GM18868 (cell line): ENCODE measurements at regions not wholly inside any gene's neighbourhood (a gene's known extent, or its start where the extent isn't known, plus 50 kb on each side); places are given as distances from the start of the nearest gene placed in this dataset.

Experiments used
- ATAC-seq: cut with Tn5 transposase; IDR thresholded peaks from one replicate; pipeline ENCODE4 v1.9.1; 2021; ENCODE audit warnings: mild to moderate bottlenecking, moderate library complexity; ENCODE audit not compliant: unreplicated experiment

DNA sequence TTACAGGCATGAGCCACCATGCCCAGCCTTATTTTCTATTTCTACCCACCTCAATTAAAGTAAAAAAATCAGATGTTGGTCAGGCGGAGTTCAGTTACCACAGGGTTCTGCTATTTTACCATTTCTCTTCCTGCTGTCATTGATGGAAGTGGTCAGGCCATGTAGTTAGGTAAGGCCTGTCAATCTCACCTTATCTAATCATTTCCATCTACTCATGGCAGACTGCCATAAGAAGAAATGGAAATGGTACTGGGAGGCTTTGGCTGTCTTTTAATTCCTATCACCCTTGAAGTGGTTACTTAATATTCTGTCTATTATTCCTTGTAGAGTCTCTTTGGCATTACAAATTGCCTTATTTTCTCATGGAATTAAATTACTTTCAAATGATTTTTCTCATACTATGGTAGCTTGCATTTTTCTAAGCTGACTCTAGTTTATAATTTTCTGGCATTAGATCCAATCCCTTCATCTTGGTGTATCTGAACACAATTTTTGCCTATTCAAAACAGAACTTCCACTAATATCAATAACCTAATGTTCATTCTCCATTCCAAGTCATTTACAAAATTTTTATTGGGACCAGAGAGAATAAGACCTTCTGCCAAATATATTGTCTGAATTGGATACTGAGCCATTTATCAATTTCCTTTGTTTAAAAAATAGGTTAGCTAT lies 198.7 kb downstream of the DACT1 start:
- ATAC-seq = no peak

GRCh38 chr14:58839233-58839632 lies 201.5 kb downstream of the DACT1 start:
- no peak for ATAC-seq

- no peak for ATAC-seq
Observed at GRCh38 chr14:58844544-58844943, 206.8 kb downstream of the DACT1 start.

DNA sequence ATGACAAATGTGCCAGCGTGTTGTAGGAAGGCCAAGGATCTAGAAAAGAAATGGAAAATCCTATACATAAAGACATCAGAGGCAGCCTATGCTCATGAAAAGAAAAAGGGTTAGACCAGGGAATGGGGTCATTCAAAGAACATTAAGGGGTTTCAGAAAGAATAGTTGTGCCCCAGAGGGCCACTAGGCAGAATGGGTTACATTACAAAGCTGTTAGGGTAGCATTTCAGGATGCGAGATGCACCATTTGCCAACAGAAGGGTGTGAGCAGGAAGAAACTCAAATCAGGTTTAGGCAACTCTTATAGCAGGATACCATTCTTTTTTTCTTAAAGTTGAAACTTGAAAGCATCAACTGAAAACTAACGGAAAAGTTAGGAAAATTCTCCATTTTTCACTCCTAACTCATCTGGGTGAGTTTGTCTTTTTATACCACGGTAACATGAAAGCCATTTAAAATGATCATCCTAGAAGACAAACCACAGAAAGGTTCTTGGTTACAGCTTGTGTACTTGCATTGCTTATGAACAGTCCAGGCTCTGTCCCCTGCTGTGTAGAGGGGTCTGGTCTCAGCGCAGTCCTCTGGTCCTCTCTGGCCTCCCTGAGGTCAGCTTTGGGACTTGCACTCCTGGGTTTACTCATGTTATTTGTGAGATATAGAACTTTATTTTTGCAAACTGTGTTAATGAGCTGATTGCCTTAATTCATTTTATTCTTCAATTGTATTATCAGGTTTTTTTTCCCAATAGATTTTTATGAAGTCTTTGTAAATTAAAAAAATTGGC lies 209.1 kb downstream of the DACT1 start:
- no peak for ATAC-seq

GRCh38 chr14:58848365-58848764 lies 210.6 kb downstream of the DACT1 start:
- no peak for ATAC-seq

GRCh38 chr14:58849601-58850000 lies 211.8 kb downstream of the DACT1 start:
- no peak for ATAC-seq

GRCh38 chr14:58850011-58850410 lies 212.2 kb downstream of the DACT1 start:
- ATAC-seq = no peak

- no peak for ATAC-seq
Observed at GRCh38 chr14:58861586-58861985, 223.8 kb downstream of the DACT1 start.

DNA sequence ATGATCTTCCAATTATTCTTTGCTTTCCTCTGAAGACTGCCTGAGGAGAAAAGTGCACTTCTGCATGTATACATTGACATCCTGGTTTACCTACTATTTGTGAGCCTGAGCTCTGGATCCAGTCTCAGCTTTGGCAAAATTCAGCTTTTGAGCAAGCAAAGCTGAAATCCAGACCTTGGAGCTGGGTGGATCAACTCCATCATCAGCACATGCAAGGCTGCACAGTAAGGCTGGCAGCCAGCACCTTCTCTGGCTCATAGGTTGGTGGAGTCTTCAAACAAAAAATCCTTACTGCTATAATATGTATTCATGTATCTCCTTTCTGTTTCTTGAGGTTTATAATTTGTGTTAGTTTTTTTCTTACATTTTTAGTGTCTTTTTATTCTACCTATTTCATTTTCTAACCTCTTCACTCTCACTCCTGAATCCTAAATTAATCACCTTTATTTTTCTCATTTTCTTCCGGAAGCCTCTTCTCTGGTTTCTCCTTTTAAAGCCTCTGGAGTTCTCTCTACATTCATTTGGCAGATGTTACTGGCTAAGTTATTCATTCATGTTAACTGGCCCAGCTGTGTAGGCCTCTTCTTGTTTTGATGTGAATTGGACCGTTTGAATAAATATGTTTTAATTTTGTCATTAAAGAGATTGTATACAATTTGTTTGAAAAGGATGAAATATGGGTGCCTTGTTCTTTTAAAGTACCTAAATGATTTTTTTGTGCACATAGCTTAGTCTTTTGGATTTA lies 224.8 kb downstream of the DACT1 start:
- no peak for ATAC-seq

GRCh38 chr14:58863661-58864345 lies 226.0 kb downstream of the DACT1 start:
- no peak for ATAC-seq

DNA sequence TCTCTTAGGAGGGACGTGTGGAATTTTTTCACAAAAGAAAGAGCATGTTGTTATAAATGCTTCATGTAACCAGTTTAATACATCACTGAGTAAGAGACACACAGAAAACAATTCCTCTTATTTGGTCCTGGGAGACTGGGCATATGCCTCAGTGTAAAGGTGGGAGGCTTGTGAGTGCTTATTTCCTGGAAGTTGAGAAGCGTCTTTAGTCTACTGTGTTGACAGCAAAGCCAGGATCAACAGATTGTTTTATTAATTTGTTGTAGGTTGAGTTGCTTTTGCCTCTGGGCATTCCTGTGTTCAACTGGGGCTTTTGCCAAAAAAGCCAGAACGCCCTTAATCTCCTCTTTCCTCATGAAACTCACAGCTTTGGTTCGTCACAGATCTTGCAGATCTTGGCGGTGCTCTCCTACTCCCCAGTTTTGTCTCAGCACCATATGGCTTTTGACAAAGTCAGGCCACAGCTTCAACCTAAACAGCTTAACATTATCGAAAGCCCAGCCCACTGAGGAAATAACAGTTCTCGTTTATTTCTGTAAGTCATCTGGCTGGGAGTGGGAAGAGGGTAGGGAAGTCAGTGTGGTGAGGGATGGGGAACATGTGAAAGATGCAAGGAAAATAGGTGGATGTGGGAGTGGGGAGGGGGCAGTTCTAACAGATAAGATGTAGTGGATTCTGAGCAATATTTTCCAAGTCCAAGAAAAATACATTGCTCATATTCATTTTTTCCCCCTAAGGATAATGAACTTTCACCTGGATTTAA lies 227.2 kb downstream of the DACT1 start:
- no peak for ATAC-seq

GRCh38 chr14:58865514-58866281 lies 227.9 kb downstream of the DACT1 start:
- no peak for ATAC-seq

GRCh38 chr14:58866391-58866790 lies 228.6 kb downstream of the DACT1 start:
- no peak for ATAC-seq

GRCh38 chr14:58870961-58871360 lies 233.2 kb downstream of the DACT1 start:
- no peak for ATAC-seq

GRCh38 chr14:58871573-58871972 lies 233.8 kb downstream of the DACT1 start:
- ATAC-seq = no peak

GRCh38 chr14:58872061-58872460 lies 234.3 kb downstream of the DACT1 start:
- no peak for ATAC-seq

- no peak for ATAC-seq
Observed at GRCh38 chr14:58873228-58873953, 235.6 kb downstream of the DACT1 start.

- ATAC-seq = no peak
Observed at GRCh38 chr14:58875613-58876012, 237.9 kb downstream of the DACT1 start.

DNA sequence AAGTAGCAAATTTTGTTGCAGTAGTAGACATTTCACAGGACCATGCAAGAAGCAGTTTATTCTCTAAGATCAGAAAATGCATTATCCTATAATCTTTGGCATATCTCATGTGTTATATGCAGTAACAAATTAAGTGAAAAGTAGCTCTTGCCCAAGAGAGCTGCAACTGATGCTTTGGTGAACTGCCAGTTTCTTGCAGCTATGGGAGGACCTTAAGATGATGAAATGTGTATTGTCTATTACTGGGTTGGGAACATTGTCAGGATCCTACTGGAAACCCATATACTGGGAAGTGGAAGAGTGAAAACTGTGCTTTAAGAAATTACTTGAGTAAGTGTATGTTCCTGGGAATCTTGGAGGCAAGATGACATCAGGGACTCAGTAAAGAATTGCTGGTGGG lies 238.8 kb downstream of the DACT1 start:
- no peak for ATAC-seq
